ENCODE measurements at regions not wholly inside any gene's neighbourhood (a gene's known extent, or its start where the extent isn't known, plus 50 kb on each side); places are given as distances from the start of the nearest gene placed in this dataset.

- no peak for DNase-seq (ENCODE audit: low spot score)
These were observed 136.4 kb downstream of the KIF26A start for GRCh38 chr14:104274806-104275205.

- DNase-seq (ENCODE audit: low spot score) = no peak
These were observed 139.2 kb downstream of the KIF26A start for GRCh38 chr14:104277416-104278213.

GRCh38 chr14:104278214-104278534 is 139.8 kb downstream of the KIF26A start:
- no peak for DNase-seq (ENCODE audit: low spot score)

- no peak for DNase-seq (ENCODE audit: low spot score)
These were observed 141.9 kb downstream of the KIF26A start for GRCh38 chr14:104280085-104280901.

GRCh38 chr14:104280902-104281767 is 142.7 kb downstream of the KIF26A start:
- no peak for DNase-seq (ENCODE audit: low spot score)

- no peak for DNase-seq (ENCODE audit: low spot score)
These were observed 143.4 kb downstream of the KIF26A start for GRCh38 chr14:104281768-104282301.

- DNase-seq (ENCODE audit: low spot score) = no peak
These were observed 144.2 kb downstream of the KIF26A start for GRCh38 chr14:104282332-104283196.

- DNase-seq (ENCODE audit: low spot score) = no peak
These were observed 145.1 kb downstream of the KIF26A start for GRCh38 chr14:104283197-104284106.

- DNase-seq (ENCODE audit: low spot score) = no peak
These were observed 145.8 kb downstream of the KIF26A start for GRCh38 chr14:104284107-104284592.

GRCh38 chr14:104284636-104285507 is 146.5 kb downstream of the KIF26A start:
- DNase-seq (ENCODE audit: low spot score) = no peak

- DNase-seq (ENCODE audit: low spot score) = no peak
These were observed 147.1 kb downstream of the KIF26A start for GRCh38 chr14:104285508-104285840.

- no peak for DNase-seq (ENCODE audit: low spot score)
These were observed 147.7 kb downstream of the KIF26A start for GRCh38 chr14:104286086-104286485.

- no peak for DNase-seq (ENCODE audit: low spot score)
These were observed 148.1 kb downstream of the KIF26A start for GRCh38 chr14:104286496-104286895.

GRCh38 chr14:104287301-104288009 is 149.1 kb downstream of the KIF26A start:
- no peak for DNase-seq (ENCODE audit: low spot score)

- no peak for DNase-seq (ENCODE audit: low spot score)
These were observed 149.9 kb downstream of the KIF26A start for GRCh38 chr14:104288272-104288671.

- DNase-seq (ENCODE audit: low spot score) = no peak
These were observed 151.1 kb downstream of the KIF26A start for GRCh38 chr14:104289507-104289906.

GRCh38 chr14:104290058-104290667 is 151.8 kb downstream of the KIF26A start:
- no peak for DNase-seq (ENCODE audit: low spot score)

GRCh38 chr14:104290756-104291122 is 152.4 kb downstream of the KIF26A start:
- no peak for DNase-seq (ENCODE audit: low spot score)
